ENCODE measurements at regions not wholly inside any gene's neighbourhood (a gene's known extent, or its start where the extent isn't known, plus 50 kb on each side); places are given as distances from the start of the nearest gene placed in this dataset.

- DNase-seq: no peak
Observed at GRCh38 chr1:56003846-56004245, 575.5 kb downstream of the PLPP3 start.

- DNase-seq: no peak
Observed at GRCh38 chr1:56002231-56002630, 577.1 kb downstream of the PLPP3 start.

- DNase-seq: no peak
Observed at GRCh38 chr1:56000424-56000823, 578.9 kb downstream of the PLPP3 start.

- DNase-seq: no peak
Observed at GRCh38 chr1:55997536-55997935, 581.8 kb downstream of the PLPP3 start.

DNA sequence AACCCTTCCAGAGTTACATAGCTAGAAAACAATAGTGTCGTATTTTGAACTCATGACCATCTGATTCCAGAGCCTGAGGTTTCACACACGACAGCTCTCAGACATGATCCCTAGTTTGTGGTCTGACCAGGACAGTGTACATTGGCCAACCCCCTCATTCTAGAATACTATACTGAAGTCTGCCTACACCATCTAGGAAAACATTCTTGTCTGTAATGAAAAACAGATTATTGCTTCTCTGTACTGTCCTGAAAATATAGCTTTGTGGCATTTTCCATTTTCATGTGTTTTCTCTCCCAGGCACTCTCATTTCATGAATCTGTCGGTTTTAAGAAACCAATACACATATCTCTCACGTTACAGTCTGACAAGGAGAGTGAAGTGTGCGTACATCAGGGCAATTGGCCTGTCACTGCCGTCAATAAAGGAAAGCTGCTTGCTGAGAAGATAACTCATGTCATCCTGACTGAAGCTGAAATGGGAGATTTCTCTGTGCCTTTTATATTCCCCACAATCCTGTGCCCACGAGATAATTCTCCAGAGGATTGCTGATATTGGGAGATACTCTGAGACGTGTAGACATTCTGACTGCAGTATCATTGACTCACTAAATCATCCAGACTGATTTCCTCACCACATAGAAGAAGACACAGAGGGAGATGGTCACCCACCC lies 585.6 kb downstream of the PLPP3 start:
- DNase-seq: no peak

DNA sequence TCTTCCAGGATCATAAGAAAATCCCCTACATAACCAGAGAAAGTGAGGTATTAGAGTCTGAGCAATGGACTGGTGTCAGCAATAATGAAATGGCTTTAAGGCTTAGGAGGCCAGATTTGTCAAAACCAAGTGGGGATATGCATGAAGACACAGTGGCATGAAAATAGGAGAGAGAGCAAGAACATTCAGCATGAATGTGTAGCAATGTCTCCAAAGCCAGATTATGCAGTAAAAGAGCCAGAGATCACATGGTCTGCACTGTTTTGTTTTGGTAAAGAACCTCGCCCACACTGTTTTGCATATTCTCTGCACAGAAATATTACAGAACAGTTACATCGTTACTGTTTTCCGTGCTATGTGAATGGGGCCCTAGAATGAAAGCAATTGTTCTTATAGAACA lies 589.4 kb downstream of the PLPP3 start:
- DNase-seq: no peak

DNA sequence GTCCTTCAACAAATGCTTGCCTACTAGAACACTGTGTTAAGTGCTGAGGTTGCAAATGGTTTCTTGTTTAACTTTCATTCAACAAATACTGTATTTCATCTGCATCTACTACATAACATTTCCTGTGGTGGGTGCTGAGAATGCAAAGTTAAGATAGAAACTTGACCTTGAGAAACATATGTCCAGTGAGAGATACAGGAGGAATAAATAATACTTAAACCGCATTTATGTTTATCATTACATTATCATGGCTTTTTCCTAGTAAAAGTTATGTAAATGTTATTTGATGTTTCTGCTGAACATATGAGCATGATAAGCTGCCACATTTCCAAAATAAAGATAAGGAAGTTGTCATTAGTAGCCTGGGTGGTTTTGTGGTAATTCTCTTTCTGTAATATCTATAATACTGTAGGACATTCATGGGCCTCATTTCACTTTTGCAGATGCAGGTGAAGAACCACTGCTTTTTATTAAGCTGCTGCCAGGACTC lies 590.4 kb downstream of the PLPP3 start:
- no peak for DNase-seq

GRCh38 chr1:55987491-55988249 lies 591.7 kb downstream of the PLPP3 start:
- no peak for DNase-seq

- no peak for DNase-seq
Observed at GRCh38 chr1:55986003-55986402, 593.4 kb downstream of the PLPP3 start.

DNA sequence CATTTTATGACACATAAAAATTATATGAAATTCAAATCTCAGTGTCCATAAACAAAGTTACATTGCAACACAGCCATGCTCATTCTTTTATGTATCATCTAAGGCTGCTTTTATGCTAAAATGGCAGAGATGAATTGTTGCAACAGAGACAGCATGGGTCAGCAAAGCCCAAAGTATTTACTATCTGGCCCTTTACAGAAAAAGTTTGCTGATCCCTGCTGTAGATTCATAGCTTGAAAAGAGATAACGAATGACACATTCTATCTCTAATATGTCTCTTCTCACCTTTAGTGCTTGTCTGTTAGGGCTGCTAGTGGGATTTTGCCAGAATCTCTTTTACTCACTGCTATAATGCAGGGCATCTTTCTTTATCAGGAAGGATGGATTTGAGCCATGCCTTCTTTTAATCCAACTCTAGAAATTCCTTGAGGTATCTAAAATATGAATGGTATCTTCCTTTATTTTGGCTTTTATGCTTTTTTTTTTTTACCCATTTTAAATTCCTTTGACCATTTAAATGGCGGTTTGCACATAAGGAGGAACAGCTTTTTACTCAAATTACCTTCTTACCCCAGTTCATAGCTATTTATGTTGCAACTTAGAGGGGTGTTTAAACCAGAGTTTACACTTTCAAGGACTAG lies 598.2 kb downstream of the PLPP3 start:
- DNase-seq: no peak

- no peak for DNase-seq
Observed at GRCh38 chr1:55980582-55980981, 598.8 kb downstream of the PLPP3 start.

GRCh38 chr1:55974714-55975441 lies 604.5 kb downstream of the PLPP3 start:
- DNase-seq: no peak

DNA sequence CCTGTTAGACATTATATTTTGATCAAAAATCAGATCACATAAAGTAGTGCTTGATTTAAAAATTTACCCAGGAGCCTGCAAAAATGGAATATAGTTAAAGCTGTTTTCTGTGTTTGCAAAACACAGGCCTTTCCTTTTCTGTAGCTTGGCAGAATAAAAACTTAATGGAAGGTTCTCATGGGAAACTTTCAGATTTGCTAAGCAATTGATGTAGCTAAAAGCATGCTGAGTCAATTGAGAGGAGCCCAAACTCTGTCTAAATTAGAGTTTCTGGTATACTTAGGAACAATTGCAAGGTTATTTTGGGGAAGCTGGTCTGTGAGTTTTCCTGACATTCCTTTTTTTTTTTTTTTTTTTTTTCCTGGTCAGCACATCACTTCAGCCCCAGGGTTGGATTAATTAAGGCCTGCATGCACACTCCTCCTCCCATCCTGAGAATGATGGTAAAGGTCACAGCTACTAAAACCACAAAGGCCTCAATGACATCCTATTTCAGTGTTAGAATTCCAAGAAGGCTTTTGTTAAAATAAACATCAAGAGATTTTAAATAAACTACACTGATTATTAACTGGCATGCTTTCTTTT lies 608.7 kb downstream of the PLPP3 start:
- DNase-seq: no peak

GRCh38 chr1:55969322-55969721 lies 610.0 kb downstream of the PLPP3 start:
- DNase-seq: no peak

DNA sequence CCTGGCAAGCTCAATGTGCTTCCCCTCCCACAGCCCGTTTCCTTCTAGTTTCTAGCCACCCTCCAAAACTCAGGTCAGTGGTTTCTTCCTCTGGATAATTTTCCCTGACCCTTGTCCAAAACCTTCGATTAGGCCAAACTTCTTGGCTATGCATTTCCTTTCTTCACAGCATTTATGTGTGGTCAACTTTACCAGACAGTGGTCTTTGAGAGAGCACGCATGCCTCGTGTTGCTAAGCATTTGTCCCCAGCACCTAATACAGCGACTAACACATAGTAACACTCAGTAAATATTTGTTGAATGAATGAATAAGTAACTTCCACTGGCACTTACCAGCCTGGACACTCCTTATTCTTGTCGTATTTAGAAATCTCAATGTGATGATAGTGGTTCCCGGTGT lies 610.7 kb downstream of the PLPP3 start:
- DNase-seq: no peak

- no peak for DNase-seq
Observed at GRCh38 chr1:55965981-55966461, 613.3 kb downstream of the PLPP3 start.

GRCh38 chr1:55962472-55962871 lies 616.9 kb downstream of the PLPP3 start:
- DNase-seq: no peak

- no peak for DNase-seq
Observed at GRCh38 chr1:55959136-55959548, 620.2 kb downstream of the PLPP3 start.

GRCh38 chr1:55958498-55958897 lies 620.9 kb downstream of the PLPP3 start:
- no peak for DNase-seq

- no peak for DNase-seq
Observed at GRCh38 chr1:55957276-55957675, 622.1 kb downstream of the PLPP3 start.

DNA sequence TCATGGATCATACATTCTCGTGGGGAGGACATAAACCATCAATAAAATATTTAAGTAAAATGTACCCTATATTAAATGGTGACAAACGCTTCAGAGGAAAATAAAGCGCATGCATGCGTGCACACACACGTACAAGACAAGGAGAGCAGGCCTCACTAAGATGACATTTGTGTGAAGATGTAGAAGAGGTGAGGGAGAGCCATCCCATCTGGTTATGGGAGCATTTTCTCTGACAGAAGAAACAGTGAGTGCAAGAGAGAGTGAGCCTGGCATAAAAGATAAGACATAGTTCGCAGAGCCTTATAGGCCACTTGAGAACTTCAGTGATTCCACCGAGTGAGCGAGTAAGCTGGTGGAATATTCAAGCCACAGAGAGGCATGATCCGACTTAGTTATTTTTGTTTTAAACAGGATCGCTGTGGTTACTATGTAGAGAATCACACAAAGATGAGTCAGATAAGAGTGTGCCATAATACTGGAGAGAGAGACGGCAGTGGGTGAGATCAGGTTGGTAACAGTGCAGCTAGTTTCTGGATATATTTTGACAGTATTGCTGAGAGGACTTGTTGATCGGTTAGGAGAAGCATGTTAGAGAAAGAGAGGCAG lies 624.2 kb downstream of the PLPP3 start:
- no peak for DNase-seq

DNA sequence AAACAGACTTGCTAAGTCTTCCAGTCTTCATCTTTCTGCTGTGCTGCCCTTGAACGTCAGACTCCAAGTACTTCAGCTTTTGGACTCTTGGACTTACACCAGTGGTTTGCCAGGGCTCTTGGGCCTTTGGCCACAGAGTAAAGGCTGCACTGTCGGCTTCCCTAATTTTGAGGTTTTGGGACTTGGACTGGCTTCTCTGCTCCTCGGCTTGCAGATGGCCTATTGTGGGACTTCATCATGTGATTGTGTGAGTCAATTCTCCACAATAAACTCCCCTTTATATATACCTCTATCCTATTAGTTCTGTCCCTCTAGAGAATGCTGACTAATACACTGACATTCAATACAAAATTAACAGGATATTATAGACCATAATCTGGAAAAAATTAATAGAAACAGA lies 628.1 kb downstream of the PLPP3 start:
- no peak for DNase-seq
